HG02981 (cell line): ENCODE measurements at regions not wholly inside any gene's neighbourhood (a gene's known extent, or its start where the extent isn't known, plus 50 kb on each side); places are given as distances from the start of the nearest gene placed in this dataset.
"Not testable (repeated sequence)": the region's sequence is repeated elsewhere in the genome, so short reads cannot be mapped to it uniquely, and the experiment has no call there.

ENCODE experiments used
- ATAC-seq: cut with Tn5 transposase; IDR thresholded peaks from one replicate; pipeline ENCODE4 v1.9.1; 2021; ENCODE audit warnings: mild to moderate bottlenecking, moderate library complexity; ENCODE audit not compliant: unreplicated experiment

GRCh38 chr3:187484547-187485295, 116.5 kb downstream of the RTP4 start:
- ATAC-seq = no peak

DNA sequence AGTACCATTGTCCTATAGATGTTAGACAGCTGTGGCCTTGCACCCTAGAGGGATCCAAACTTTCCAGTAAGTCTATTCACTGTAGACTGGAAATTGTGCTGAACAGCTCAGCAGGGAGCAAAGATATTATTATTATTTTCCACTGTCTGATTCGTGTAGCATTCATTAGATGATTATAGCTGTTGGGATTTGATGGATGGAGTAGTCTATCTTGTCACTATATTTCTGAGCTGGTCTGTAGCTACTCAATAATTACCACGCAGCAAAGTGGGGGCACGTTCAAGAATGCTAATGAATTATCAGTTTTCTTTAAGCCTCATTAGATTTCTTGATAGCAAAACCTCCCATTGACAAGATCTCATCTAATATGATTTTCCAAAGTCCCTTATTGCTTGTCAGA, 113.2 kb downstream of the RTP4 start:
- no peak for ATAC-seq

GRCh38 chr3:187475613-187476012, 107.4 kb downstream of the RTP4 start:
- ATAC-seq = not testable (repeated sequence)

DNA sequence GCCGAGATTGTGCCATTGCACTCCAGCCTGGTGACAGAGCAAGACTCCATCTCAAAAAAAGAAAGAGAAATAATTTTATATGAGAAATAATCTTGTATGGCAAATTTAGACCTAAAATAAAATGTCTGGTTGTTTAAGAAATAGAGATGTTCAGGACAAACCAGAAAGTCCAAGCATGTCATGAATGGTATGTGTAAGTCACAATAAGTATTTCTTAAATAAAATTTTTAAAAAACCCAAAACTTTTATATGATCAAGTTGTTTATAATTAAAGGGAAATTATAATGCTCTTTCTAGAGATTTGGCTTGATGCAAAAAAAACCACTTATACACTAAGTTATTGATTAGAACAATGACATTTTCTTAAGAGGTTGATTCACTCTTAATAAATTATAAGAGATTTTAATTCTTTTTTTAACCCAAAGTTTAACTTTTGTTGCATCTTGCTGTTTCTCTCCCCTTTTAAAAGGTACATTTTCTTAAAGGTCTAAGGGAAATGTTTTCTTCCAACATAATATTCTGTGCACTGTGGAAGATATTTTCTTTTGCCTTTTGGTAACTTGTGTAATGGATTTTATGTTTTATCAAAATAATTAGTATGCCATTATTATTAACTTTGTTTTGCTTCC, 105.7 kb downstream of the RTP4 start:
- ATAC-seq = no peak

- not testable (repeated sequence) for ATAC-seq
These were observed 98.1 kb downstream of the RTP4 start for GRCh38 chr3:187466306-187466705.

DNA sequence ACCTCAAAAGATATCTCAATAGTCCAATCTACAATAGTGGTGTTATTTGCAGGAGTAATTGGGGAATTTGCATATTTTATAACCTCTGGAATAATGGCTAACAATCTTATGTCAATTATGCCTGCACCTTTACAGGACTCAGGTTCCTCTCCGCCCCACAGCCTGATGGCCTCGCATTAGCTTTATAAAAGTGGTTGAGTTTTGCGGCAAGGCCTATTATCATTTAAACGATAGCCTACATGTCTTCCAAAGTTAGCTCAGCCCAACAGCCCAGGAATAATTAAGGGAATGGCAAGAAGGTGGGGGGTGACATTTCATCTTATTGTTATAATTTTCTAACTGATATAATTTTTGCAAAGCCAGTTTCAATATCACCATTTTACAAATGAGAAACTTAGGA, 97.3 kb downstream of the RTP4 start:
- ATAC-seq = no peak

GRCh38 chr3:187464682-187465081, 96.5 kb downstream of the RTP4 start:
- no peak for ATAC-seq

DNA sequence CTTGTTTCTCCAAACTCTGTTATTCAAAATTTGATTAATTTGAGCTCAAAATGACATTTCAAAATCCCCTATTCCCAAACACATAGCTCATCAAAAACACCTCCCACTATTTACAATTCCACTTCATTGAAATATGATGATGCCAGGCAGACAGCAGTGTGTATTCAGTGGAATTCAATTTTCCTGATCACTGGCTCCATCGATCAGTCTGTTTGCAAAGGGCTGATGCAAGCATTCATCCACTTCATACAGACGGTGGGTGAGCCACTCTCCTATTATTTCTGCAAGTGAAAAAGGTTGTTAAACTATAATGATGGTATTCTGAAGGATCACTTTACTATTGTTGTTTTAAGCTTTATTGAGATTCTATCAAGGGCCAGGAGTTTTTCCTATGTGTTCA, 90.7 kb downstream of the RTP4 start:
- no peak for ATAC-seq

DNA sequence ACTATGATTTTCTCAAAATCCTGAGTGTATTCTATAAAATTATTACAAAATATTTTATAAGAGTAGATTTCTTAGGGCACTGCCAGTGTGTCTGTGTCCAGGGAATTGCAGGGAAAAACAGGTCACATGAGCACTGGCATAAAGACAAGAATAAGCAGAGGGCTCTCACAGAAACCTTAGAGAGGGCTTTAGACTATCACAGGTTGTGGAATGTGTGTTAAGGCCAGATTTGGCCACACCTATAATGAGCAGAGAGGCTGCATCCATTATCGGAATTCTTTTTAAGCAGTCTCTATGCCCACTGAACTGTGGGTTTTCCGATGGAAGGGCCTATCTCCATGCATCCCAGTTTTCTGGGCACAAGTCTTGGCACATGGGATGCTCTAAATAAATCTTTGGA, 90.2 kb downstream of the RTP4 start:
- no peak for ATAC-seq

GRCh38 chr3:187456250-187456649, 88.1 kb downstream of the RTP4 start:
- no peak for ATAC-seq

DNA sequence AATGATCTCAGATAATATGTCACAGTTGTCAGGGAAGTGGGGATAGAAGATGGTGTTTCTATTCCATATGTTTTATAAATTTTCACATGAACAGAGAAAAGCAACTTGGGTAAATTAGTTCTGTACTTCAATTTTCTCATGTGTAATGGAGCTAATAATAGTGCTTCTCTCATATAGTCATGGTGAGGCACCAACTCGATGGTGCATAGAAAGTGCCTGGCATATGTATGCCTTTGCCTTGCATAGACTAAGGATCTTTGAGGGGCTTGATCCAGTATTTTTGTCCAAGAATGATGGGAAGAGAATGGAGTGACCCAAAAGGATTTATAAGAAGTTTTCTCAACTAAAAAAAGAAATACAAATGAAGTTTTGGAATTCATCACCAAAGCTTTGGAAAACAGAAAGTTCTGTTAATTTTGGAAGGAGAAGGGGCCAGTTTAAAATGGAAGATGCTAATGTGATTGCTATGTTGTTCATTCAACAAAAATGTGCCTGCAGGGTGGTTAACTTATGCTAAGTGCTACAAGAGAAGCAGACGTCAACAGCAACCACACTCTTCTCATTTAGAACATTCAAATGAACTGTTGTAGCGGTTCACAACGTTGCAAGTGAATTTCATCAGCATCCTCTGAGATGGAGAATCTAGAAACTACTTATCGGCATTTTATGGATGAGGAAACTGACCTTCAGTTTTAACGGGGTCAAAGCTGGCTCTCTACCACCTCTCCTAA, 86.1 kb downstream of the RTP4 start:
- no peak for ATAC-seq

- ATAC-seq = no peak
These were observed 82.4 kb downstream of the RTP4 start for GRCh38 chr3:187450431-187451190.

DNA sequence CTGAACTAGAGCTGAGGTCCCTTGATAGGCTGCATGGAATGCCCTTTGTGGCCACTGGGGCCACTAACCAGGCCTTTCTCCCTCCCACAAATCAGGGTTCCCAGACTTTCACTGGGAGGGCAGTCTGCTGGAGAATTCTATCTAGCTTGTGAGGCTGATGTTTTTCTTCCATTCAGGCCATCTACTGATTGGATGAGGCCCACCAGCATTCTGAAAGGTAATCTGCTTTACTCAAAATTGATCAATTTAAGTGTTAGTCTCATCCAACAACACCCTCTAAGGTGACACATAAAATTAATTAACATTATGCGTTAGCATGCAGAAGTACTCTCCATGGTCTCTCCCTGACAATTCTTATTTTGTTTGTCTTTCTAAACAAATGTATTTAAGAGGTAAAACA, 80.5 kb downstream of the RTP4 start:
- ATAC-seq = no peak

GRCh38 chr3:187447737-187448136, 79.6 kb downstream of the RTP4 start:
- no peak for ATAC-seq

DNA sequence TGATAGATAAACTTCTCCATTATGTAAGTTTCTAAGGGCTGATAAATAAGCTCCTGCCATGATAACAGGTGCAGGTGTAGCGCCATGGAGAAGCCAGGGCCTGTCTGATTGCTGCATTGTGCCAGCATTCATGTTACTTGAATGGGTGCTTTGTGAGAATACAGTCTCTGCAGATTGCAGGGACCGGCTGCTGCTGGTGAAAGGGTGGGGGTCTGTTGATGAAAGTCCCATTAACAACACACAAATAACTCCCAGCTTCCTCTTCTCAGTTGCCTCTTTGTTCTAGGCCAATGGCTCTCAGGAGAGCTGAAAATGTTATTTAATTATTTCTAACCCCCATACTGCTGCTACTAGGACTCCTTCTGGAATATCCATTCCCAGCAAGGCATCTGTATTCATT, 77.2 kb downstream of the RTP4 start:
- no peak for ATAC-seq

DNA sequence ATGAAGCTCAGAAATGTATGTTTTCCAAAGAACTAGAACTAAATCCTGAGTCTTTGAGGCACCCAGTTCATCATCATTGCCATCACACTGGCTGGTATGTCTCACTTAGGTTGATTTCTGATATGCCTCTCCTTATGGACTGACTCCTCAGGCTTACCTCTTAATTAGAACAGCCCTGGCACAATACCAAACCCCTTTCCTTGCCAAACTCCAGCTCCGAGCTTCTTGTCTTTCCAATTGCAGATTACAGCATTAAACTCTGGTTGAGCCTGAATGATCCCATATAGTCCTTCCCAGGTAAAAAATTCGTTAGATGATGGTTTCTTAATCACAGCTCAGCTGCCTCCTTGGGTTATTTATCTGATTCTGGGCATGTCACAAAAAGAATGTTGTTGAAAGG, 66.3 kb downstream of the RTP4 start:
- no peak for ATAC-seq

- ATAC-seq = no peak
These were observed 62.4 kb downstream of the RTP4 start for GRCh38 chr3:187430576-187430975.
